NCI-H510A treated with DMSO at 0.1 percent for 48 hours (cell line): ENCODE measurements at regions not wholly inside any gene's neighbourhood (a gene's known extent, or its start where the extent isn't known, plus 50 kb on each side); places are given as distances from the start of the nearest gene placed in this dataset.

Experiments
- DNase-seq: peaks from one replicate; lab custom pipeline; 2025; lab: John Stamatoyannopoulos, UW

DNA sequence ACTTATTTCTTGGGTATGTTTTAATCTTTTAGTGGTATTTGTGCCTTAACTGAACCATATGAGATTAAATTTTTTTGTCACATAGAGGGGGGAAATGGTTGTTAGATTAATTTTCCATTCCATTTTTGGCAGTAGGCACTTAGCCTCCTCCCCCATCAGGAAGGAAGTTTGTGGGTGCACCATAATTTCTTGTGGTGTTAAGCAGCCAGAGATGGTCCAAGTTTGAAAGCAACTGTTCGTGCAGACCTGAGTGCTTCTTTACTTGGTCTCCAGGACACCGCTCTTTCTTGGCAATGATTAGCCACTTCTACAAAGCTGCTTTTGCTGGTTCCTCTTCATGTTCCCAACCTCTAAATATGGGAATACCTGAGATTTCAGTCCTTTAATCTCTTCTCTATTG lies 92.7 kb upstream of the RPL34 start:
- no peak for DNase-seq

GRCh38 chr4:108520807-108521206 lies 99.6 kb upstream of the RPL34 start:
- DNase-seq: no peak

GRCh38 chr4:108519911-108520601 lies 100.3 kb upstream of the RPL34 start:
- DNase-seq: no peak

- no peak for DNase-seq
These were observed 101.1 kb upstream of the RPL34 start for GRCh38 chr4:108519208-108519833.

DNA sequence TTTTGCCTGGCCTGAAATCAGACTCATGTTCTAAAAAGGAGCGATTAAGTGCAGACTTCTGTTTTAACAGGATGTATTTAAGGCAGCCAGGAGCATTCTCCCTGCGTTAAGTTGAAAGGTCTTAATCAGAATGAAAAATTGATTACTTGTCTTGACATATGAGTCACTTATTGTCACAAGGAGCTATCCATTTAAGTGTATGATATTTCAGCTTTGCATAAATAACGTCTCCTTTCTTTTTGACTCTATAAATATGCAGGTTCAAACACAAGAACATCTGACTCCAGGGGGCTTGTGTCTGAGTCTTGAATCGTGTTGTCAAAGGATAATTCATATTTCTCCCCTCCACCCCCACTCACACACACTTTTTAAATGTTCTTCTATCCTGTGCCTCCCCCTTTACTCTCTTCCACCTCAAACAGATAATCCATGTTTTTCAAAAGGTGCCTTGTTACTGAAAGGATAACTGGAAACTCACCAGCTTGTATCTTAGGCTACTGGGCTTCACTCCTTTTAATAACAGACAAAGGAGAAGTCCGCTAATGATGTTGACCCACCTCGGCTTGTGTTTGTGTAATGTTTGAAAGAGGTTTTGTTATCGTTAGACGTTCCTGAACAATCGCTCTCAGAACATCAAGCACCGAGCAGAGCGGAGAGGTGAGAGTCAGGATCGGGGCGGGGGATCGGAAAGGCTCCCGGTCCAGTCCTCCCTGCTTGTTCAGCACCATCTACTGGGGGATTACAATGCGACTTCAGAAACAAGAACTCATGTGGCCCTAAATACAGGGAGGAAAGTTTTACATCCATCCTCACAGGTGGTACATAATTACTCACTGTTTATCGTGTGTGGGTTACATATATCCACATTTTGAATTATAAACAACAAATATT lies 107.5 kb upstream of the RPL34 start:
- peak; percentile 83 for DNase-seq

DNA sequence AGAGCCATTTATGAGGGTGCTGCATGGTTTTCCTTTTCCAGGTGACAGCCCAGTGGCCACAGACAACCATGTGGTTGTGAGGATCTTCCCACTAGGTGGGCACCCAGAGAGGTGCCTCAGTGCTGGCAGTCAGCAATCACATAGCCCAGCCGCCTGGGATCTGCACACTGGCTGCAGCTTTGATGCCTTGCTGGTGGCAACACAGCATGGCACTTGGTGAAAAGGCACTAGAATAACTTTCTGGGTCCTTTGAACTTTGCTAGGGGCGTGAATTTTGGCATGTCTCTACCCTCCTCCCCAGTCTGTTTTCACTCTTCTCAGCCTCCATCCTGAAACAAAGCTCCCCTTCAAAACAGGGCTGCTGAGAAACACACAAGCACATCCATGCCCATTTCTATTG lies 108.8 kb upstream of the RPL34 start:
- no peak for DNase-seq

DNA sequence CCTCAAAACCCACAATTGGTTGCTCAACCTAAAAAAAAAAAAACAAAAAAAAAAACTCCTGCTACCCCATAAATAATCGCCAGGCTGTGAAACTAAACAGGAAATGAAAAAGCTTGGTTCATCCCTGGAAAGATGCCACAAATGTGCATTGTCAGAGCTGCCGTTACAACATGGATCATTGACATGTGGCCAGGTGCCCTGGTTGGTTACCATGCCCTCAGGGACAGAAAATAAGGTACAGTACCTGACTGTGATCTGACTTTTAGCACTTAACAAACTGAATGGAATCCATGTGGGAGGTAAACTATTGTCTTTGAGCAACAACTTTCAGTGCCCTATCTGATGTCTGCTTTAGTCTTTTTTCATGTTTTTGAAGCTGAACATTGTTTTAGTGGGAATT lies 118.0 kb upstream of the RPL34 start:
- DNase-seq: no peak

DNA sequence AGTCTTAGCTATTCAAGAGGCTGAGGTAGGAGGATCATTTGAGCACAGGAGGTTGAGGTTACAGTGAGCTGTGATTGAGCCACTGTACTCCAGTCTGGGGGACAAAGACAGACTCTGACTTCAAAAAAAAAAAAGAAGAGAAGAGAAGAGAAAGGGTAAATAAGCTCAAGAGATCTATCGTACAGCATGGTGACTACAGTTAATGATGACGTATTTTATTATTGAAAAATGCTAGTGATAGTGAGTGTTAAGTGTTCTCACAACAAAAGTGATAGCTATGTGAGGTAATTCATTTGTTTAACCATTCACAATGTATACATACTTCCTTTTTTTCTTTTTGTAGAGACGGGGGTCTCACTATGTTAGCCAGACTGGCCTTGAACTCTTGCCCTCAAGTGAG lies 121.5 kb upstream of the RPL34 start:
- no peak for DNase-seq

GRCh38 chr4:108493596-108493931 lies 126.8 kb upstream of the RPL34 start:
- DNase-seq: no peak

DNA sequence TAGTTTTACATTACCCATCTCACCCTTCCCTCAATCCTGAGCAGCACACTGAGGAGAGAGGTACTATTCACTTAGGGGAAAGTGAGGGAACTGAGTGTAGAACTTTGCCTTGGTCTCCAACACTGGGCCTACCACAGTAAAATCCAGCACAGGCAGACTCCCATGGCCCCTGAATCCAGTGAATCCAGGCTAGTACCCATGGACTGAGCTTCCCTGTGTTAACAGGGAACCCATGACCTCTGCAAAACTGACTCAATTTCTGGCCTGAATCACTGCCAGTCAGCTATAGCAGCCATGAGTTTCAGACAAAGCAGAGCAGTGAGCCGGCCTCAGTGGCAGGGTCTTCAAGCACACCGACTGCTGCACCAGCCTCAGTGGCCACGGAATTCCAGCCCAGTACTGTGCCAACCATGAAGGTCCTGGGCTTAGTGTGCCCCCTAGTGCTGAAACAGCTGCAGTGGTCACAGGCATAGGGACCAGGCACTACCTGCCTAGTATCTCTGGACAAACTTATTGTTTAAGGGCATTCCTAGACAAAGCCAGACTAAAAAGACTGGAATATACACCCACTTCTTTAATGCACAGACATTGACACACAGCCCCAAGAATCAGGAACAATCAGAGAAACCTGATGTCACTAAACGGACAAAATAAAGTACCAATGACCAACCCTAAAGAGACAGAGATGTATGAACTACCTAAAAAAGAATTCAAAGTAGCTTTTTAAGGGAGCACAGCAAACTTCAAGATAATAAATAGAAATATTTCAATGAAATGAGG lies 127.4 kb upstream of the RPL34 start:
- no peak for DNase-seq

DNA sequence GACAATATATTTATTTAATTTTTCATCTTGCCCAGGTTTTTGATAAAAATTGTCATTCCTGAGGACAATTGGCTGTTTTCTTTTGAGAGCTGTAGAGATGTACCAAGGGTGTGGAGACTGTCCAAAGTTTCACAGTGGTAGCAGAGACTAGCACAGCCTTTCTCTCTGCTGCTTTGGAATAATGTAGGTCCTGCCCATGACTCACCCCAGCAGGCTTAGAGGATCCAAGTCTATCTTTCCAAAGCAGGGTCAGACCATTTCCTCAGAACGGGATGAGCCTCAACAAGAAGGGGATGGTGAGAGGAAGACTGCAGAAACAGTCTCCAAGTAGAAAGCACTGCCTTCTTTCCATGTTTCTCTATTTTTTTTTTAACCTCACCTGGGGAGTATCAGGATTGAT lies 131.5 kb upstream of the RPL34 start:
- DNase-seq: no peak

GRCh38 chr4:108486046-108486445 lies 134.3 kb upstream of the RPL34 start:
- DNase-seq: no peak

GRCh38 chr4:108484187-108484586 lies 136.2 kb upstream of the RPL34 start:
- no peak for DNase-seq

GRCh38 chr4:108483650-108484049 lies 136.7 kb upstream of the RPL34 start:
- DNase-seq: no peak

- no peak for DNase-seq
These were observed 137.3 kb upstream of the RPL34 start for GRCh38 chr4:108483079-108483478.

GRCh38 chr4:108480881-108481280 lies 139.5 kb upstream of the RPL34 start:
- DNase-seq: no peak

GRCh38 chr4:108477527-108478108 lies 142.8 kb upstream of the RPL34 start:
- no peak for DNase-seq

DNA sequence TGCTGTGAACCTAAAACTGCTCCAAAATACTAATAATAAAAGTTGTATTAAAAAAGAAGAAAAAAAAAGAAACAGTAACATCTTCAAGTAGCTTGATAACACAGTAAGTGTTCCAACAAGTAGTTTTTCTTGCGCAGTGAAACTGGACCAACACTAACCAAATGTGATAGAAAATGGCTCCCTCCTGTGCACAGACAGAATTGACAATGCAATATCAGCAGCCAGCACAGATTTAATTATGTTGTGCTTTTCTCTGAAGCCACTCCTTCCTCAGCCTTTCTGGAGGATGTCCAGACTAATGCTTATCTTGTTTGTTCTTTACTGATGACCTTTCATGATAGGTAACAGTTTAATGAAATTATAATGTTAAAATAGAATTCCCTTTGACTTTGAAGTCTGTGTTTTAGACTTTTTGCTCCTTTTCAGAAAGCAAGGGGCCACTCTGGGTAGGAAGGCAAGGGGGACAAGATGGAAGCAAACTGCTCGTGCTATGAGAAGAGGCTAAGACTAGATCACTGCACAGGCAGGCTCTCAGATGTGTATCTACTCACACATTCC lies 147.1 kb upstream of the RPL34 start:
- DNase-seq: no peak

DNA sequence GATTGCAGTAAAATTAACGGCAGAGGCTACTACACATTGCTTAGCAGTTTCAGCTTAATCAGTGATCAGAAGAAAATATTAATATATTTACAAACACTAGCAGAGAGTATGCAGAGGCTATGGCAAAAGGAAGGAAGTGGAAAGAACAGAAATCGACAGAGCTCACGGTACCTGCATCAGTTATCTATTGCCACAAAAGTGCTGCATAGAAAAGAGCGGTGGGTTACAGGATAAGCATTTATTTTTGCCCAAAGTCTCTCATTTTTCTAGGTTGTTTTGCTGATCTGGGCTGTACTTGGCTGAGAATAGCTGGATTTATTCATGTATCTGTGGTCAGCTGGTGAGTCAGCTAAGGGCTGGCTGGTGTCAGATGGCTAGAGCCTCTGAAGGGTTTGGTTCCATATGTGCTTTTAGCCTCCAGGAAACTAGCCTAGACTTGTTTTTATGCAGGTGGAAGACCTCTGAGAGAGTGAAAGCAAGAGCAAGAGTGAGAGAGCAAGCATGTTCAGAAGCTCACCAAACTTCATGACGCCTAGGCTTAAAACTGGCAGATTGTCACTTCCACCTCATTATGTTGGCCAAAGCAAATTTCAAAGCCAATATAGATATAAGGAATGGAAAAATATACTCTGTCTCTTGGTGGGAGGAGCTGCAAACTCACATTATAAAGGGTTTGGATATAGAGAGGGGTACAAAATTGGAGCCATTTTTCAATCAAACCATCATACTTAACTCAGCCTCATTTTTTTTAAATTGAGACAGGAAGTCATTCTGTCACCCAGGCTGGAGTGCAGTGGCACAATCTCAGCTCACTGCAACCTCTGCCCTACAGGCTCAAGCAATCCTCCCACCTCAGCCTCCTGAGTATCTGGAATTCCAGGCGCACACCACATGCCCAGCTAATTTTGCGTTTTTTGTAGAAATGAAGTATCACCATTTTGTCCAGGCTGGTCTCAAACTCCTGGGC lies 153.2 kb upstream of the RPL34 start:
- DNase-seq: peak; percentile 75

- no peak for DNase-seq
These were observed 154.4 kb upstream of the RPL34 start for GRCh38 chr4:108465886-108466500.
